GM18868 (cell line): ENCODE measurements at regions not wholly inside any gene's neighbourhood (a gene's known extent, or its start where the extent isn't known, plus 50 kb on each side); places are given as distances from the start of the nearest gene placed in this dataset.

Source experiments
- ATAC-seq: cut with Tn5 transposase; IDR thresholded peaks from one replicate; pipeline ENCODE4 v1.9.1; 2021; ENCODE audit warnings: mild to moderate bottlenecking, moderate library complexity; ENCODE audit not compliant: unreplicated experiment

GRCh38 chr3:83729576-83729975, 1229.2 kb upstream of the CADM2 start:
- no peak for ATAC-seq

- ATAC-seq = no peak
These were observed 1224.1 kb upstream of the CADM2 start for GRCh38 chr3:83734656-83735055.

- ATAC-seq = no peak
These were observed 1220.6 kb upstream of the CADM2 start for GRCh38 chr3:83738202-83738601.

DNA sequence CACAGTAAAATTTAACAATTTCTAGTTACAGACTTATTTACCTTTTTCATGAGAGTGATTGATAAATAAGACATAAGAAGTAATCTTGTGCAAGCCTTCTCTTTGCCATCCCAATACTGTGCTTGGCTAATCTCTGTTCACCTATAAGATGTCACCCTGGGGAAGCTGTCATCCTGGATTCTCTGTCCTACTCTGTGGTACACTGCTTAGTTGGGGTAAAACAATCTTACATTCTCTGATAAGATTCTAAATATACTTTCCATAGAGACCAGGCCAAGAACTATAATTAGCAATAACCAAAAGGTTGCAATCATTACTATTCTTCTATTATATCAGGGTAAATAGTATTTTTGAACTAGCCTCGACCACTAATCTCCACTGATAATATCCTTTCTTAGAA, 1218.3 kb upstream of the CADM2 start:
- ATAC-seq = no peak

DNA sequence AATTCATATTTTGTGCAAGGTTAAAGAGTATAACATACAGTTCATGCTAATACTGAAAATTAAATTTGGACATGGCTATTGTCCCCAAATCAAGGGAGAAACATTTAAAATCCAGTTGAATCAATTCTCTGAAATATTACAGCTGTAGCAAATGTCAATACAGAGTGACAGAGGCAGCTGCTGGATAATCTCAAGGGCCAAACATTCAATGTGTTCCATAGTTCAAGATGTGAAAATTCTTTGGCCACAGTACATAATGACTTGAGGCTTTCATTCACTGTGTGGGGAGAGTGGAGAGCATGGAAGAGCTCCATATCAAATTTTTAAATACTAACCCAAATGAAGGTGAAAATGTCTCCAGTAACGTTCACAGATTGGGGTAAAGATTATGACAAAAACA, 1192.8 kb upstream of the CADM2 start:
- no peak for ATAC-seq

DNA sequence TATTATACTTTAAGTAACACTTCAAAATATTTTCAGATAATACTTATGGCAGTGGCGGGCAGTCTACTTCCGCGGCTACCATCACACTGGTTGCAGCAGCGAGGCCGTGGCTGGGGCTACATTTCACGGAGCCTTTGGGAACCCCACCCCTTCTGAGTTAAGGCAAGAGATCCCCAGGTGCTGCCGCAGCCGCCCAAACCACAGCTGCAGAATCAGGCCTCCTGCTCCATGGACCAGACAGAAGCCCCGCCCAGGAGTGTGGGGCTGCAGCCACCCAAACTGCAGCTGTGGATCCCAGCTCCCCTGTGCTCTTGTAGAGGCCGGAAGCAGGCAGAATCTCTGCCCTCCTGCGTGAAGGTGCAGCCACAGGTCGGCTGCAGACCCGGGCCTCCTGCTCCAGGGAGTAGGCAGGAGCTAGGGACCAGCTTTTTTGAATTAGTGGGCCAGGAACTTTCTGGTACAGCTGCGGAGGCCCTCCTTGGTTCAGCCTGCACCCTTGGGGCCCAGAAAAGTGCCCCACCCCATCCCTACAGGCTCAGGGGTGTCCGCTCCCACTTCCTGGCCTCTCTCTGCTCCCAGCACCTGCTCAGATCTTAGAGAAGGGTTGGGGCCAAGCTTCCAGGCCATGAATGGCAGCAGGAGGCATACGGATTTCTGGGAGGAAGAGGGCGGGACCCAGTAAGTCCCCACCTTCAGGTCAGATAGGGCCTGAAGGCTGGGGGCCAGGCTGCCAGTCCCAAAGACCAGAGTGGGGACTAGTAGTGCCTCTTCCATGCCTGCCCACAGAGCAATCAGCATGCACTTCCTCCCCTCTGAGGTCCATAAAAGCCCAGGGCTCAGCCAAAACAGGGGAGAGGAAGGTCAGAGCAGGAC, 1188.8 kb upstream of the CADM2 start:
- ATAC-seq = no peak

GRCh38 chr3:83770664-83771402, 1188.0 kb upstream of the CADM2 start:
- no peak for ATAC-seq

DNA sequence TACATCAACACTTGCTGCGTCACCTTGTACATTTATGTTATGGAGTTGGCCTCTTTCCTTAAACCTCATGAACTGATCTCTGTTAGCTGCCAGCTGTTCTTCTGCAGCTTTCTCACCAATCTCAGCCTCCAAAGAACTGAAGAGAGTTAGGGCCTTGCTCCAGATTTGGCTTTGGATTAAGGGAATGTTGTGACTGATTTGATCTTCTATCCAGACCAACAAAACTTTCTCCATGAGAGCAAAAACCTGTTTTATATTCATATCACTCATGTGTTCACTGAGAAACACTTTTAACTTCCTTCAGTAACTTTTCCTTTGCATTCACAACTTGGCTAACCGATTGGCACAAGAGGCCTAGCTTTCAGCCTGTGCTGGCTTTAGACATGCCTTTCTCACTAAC, 1156.0 kb upstream of the CADM2 start:
- no peak for ATAC-seq

DNA sequence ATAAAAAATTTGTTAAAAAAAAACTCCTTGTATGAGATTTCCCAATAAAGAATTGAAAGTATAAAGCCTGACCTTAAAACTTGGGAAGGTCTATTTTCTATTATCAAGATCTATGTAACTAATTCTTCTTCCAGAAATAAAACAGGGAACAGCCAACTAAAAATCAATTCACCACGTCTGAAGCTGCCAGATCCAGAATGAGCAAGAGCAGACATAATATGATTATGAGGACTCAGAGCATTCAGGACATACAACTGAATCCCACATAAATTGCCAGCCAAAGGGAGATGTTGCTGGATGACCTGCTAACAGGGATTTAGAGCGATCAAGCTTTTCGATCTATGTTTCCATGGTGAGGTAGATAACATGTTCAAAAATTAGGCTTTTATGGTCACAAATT, 1151.3 kb upstream of the CADM2 start:
- ATAC-seq = no peak

DNA sequence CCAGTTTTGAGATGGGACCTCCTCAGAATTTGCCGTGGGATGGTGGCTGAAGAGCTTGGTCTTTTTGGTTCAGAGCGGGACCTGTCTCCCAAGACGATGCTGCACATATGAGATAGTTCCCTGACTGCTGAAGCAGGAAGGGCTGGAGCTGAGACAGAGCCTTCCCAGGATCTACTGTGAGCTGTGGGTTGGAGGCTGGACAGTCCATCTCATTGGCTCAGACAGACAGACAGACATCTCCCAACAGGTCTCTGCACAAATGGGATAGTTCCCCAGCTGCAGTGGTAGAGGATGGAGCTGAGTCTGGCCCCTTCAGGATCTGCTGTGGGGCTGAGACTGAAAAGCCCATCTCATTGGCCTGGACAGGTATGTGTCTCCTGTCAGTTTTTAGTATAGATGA, 1145.6 kb upstream of the CADM2 start:
- ATAC-seq = no peak

GRCh38 chr3:83816653-83817052, 1142.1 kb upstream of the CADM2 start:
- ATAC-seq = no peak

DNA sequence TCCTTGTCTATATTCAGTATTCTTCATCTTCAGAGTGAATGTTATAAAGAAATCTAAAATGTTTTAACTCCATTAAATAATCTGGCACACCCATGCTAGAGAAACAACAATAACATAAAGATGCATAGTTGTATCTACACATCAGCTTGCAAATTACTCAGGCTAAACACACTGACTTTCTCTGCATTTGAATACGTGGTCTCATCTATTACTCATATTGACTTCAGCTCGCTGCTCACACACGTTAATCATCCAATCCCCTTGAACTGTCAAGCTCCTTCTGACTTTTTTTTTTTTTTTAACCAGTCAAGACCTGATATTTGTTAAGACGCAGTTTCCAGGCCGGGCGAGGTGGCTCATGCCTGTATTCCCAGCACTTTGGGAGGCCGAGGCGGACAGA, 1137.3 kb upstream of the CADM2 start:
- ATAC-seq = no peak

- ATAC-seq = no peak
These were observed 1135.7 kb upstream of the CADM2 start for GRCh38 chr3:83823095-83823494.

- no peak for ATAC-seq
These were observed 1123.7 kb upstream of the CADM2 start for GRCh38 chr3:83835040-83835439.

DNA sequence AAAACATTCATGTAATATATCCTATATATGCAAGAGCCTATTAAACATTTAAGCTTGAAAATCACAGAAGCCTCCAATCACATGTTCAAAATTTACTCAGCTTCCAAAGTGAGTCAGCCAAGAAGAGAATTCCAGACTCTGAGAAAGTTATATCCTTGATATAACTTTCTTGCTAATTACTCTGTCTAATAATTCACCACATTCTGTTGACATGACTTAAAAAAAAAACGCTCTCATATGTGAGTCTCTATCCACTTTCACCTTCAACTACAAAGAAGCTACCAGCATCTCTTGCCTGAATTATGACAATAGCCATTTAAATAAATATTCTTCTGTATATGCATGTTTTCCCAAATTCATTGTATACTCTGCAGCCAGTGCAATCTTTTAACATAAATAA, 1116.3 kb upstream of the CADM2 start:
- no peak for ATAC-seq

DNA sequence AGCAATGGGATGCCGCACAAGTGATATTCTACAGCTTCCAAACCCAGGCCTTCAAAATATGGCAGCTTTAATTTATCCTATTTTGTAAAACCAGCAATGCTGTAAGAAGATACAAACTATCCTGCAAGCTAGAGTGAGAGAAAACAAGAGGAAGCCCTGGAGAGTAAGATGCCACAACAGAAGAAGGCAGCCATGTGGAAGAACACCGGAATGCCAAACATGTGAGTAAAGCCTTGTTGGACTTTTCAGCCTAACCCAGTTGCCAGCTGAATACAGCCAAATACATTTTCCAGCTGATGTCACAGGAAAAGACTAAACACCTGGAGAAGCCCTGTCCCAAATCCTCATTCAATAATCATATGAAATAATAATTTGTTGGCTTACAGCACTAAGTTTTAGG, 1115.1 kb upstream of the CADM2 start:
- no peak for ATAC-seq

GRCh38 chr3:83849106-83849730, 1109.6 kb upstream of the CADM2 start:
- no peak for ATAC-seq

DNA sequence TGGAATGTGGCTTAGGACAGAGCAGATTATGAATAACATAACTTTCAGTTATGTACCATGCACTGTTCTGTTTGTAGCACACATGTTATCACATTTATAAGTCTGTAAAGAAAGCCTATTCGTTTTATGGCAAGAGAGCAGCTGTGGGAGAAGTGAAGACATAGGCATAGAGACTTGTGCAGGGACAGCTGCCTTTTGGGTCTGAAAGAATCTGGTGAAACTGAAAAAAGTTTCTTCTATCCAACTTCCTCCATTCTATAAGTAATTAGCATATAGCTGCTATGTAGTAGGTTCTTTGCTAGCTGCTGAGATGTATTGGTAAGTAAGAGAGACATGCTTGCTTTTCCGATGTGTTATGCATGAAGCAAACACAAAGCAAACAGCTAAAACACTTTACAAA, 1095.4 kb upstream of the CADM2 start:
- ATAC-seq = no peak

GRCh38 chr3:83868909-83869567, 1089.8 kb upstream of the CADM2 start:
- no peak for ATAC-seq

- no peak for ATAC-seq
These were observed 1085.2 kb upstream of the CADM2 start for GRCh38 chr3:83873550-83873949.

GRCh38 chr3:83877910-83878309, 1080.9 kb upstream of the CADM2 start:
- no peak for ATAC-seq
